Thyroid gland (tissue), 4 donors: ENCODE measurements at regions not wholly inside any gene's neighbourhood (a gene's known extent, or its start where the extent isn't known, plus 50 kb on each side); places are given as distances from the start of the nearest gene placed in this dataset.

ENCODE experiments used
- DNase-seq, 2 donors: peaks; one replicate each; pipeline ENCODE4 v3.0.0-alpha.2; 2019
- H3K27ac ChIP-seq, 3 donors: fragments of 200-600 bp; sonication (generic); 1 replicate in 2 of 3; 2 replicates in 1 of 3; pipeline ENCODE4 v1.5.1; 2016 to 2019; ENCODE audit warnings: mild to moderate bottlenecking in 1 of 3, moderate library complexity in 1 of 3
- H3K27me3 ChIP-seq: fragments of 200-600 bp; sonication (generic); one replicate; pipeline ENCODE4 v1.5.1; 2019
- H3K36me3 ChIP-seq, 2 donors: fragments of 200-600 bp; sonication (generic); one replicate each; pipeline ENCODE4 v1.5.1; 2016 to 2019
- H3K4me1 ChIP-seq, 2 donors: fragments of 200-600 bp; sonication (generic); one replicate each; pipeline ENCODE4 v1.5.1; 2017 to 2019
- H3K4me3 ChIP-seq, 3 donors: fragments of 200-600 bp; sonication (generic); replicated peaks in 1 of 3; 1 replicate in 2 of 3; 2 replicates in 1 of 3; pipeline ENCODE4 v1.5.1; 2016; ENCODE audit warnings: mild to moderate bottlenecking in 1 of 3
- H3K9me3 ChIP-seq: fragments of 200-600 bp; sonication (generic); one replicate; pipeline ENCODE4 v1.5.1; 2017
- POLR2A ChIP-seq, 2 donors: fragments of 450-650 bp; IDR thresholded peaks; one replicate each; pipeline ENCODE4 v1.6.1; 2017; ENCODE audit warnings: antibody characterized with exemption in 2 of 2, mild to moderate bottlenecking in 2 of 2, moderate library complexity in 1 of 2
- WGBS, 2 donors: methylation state at CpG; one replicate each; pipeline ENCODE4 v1.1.5; 2017; 5-methylcytosine and 5-hydroxymethylcytosine counted together
- intact Hi-C: fragments of 100-400 bp; cut with DNase I; formaldehyde crosslinking; loops from one replicate; pipeline ENCODE4 v1.15.1; 2023
- TF ChIP-seq, protein P1 (sequence below), 6 experiments: fragments of 200-600 bp in 3 of 6; fragments of 450-650 bp in 3 of 6; sonication (generic) in 3 of 6; IDR thresholded peaks; one replicate each; pipeline ENCODE4 v1.5.1; 2016 to 2019; ENCODE audit warnings: antibody characterized with exemption in 6 of 6, mild to moderate bottlenecking in 2 of 6, inconsistent platforms in 1 of 6, moderate library complexity in 1 of 6

DNA sequence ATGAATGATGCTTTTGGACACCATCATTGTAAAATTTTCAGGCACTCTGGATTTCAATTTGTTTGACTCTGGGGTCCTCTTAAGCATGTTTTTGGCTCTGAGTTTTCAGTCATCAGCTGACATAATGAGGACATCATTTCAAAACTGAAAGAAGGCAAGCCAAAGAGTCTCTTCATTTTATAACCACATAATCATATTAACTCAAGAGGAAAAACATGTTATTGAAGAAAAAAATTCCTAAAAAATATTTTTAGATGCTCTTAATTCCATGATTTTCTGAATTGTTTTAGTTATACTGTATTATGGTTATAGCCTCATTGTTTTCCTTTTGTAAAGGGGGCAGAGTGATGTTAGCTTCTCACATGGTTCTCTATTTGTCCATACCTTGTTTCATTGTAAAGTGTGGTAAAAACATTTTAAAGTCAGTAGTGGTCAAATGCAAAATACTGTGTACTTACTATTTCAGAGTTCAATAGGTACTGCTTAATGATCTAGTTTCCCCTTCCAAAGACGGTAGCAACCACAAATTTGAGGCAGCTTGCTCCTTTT, 472.1 kb downstream of the DMRT2 start:
- no peaks in the 10 kb centered on the region for H3K4me1 ChIP-seq
- no peak for TF ChIP-seq POLR2A (IDR thresholded peaks at IDR 0.05)
- TF ChIP-seq, protein P1, sequence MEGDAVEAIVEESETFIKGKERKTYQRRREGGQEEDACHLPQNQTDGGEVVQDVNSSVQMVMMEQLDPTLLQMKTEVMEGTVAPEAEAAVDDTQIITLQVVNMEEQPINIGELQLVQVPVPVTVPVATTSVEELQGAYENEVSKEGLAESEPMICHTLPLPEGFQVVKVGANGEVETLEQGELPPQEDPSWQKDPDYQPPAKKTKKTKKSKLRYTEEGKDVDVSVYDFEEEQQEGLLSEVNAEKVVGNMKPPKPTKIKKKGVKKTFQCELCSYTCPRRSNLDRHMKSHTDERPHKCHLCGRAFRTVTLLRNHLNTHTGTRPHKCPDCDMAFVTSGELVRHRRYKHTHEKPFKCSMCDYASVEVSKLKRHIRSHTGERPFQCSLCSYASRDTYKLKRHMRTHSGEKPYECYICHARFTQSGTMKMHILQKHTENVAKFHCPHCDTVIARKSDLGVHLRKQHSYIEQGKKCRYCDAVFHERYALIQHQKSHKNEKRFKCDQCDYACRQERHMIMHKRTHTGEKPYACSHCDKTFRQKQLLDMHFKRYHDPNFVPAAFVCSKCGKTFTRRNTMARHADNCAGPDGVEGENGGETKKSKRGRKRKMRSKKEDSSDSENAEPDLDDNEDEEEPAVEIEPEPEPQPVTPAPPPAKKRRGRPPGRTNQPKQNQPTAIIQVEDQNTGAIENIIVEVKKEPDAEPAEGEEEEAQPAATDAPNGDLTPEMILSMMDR (IDR thresholded peaks at IDR 0.05), result no peak
- intact Hi-C loops, result no loop called here
- DNase-seq, result no peak
- 67 to 74% methylated on average over 1 of the region's 1 CpG for WGBS, 2 donors
- H3K4me3 ChIP-seq, result no peak overlapping the region
- no peaks in the 10 kb centered on the region for H3K36me3 ChIP-seq
- no peaks in the 10 kb centered on the region for H3K9me3 ChIP-seq
- no peaks in the 10 kb centered on the region for H3K27me3 ChIP-seq
- H3K27ac ChIP-seq, result no peak overlapping the region

DNA sequence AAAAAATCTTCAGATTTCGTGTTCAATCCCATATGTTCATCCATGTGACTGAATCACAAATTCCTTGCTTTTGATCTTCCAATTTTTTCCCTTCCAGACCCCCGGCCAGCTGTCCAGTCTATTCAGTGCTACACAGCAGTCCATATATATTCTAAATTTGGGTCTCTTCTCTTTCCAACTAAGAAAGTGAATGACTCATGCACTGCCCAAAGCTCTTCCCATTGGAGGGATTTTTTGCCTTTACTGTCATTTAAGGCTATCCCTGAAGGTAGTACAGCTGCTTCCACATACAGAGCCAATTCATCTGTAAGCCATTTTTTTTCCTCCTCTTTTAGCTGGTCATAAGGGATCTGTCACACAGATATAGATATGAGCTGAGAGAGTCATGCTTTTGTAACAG, 478.3 kb downstream of the DMRT2 start:
- 69 to 77% methylated on average over 2 of the region's 2 CpGs for WGBS, 2 donors
- no peaks in the 10 kb centered on the region for H3K9me3 ChIP-seq
- no peak for DNase-seq
- no peaks in the 10 kb centered on the region for H3K4me1 ChIP-seq
- H3K27me3 ChIP-seq, result no peaks in the 10 kb centered on the region
- H3K36me3 ChIP-seq, result no peaks in the 10 kb centered on the region
- H3K4me3 ChIP-seq, result no peak overlapping the region
- TF ChIP-seq, protein P1 (IDR thresholded peaks at IDR 0.05), result no peak
- TF ChIP-seq POLR2A (IDR thresholded peaks at IDR 0.05), result no peak
- no peak overlapping the region for H3K27ac ChIP-seq
- intact Hi-C loops, result no loop called here

DNA sequence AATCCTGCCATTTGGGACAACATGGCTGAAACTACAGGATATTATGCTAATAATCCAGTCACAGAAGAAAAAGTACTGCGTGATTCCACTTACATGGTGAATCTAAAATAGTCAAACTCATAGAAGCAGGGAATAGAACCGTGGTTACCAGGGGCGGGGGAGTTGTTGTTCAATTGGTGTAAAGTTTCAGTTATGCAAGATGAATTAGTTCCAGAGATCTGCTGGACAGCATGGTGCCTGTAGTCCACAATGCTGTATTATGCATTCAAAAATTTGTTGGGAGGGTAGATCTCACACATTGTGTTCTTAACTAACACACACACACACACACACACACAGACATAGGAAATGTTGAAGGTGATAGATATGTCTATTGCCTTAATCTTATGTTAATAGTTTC, 480.5 kb downstream of the DMRT2 start:
- Histone ChIP-seq H3K4me3 (no peak overlapping the region), H3K9me3 (no peaks in the 10 kb centered on the region), H3K4me1 (no peaks in the 10 kb centered on the region), H3K27me3 (no peaks in the 10 kb centered on the region), H3K27ac (no peak overlapping the region), H3K36me3 (no peaks in the 10 kb centered on the region)
- TF ChIP-seq, protein P1 (IDR thresholded peaks at IDR 0.05), result no peak
- no peak for TF ChIP-seq POLR2A (IDR thresholded peaks at IDR 0.05)
- no peak for DNase-seq
- 90 to 92% methylated on average over 3 of the region's 3 CpGs for WGBS, 2 donors
- intact Hi-C loops, result no loop called here

DNA sequence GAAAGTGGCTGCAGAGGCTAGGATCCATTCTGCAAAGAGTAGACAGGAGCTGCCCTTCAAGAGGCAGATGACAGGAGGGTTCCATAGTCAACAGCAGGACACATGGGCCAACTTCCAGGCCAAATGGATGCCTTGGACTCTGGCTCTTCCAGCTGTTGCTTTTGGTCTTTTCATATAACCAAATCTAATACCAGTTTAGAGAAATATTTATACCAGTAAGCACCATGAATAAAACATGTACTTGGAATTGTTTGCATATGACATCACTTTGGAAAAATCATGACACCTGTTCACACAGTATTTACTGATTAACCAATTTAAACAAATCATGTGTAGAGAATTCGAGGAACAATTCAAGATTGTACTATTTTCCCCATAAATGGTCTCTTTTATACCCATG, 481.3 kb downstream of the DMRT2 start:
- H3K9me3 ChIP-seq, result no peaks in the 10 kb centered on the region
- H3K27ac ChIP-seq, result no peak overlapping the region
- H3K4me3 ChIP-seq, result no peak overlapping the region
- H3K4me1 ChIP-seq, result no peaks in the 10 kb centered on the region
- intact Hi-C loops, result no loop called here
- H3K36me3 ChIP-seq, result no peaks in the 10 kb centered on the region
- TF ChIP-seq POLR2A (IDR thresholded peaks at IDR 0.05), result no peak
- TF ChIP-seq, protein P1 (IDR thresholded peaks at IDR 0.05), result no peak
- H3K27me3 ChIP-seq, result no peaks in the 10 kb centered on the region
- WGBS, 2 donors, result 58 to 66% methylated on average over 1 of the region's 1 CpG
- no peak for DNase-seq

DNA sequence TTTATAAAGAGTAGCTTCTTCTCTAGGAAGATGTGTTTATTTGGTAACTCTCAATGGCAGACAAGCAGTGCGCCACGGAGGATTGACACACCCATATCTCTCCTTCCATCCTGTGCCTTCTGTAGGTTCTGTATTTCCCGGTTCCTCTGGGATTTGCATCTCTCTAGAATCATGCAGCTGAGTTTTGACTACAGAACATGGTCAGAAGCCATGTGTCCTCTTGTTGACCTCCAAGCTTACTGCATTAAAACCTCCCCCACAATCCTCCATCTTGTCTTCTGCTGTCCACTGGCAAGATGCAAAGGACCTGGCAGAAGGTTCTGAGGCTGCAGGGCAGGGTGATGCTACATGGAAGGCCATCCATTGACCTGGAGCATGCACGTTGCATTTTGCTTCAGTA, 482.0 kb downstream of the DMRT2 start:
- H3K9me3 ChIP-seq, result no peaks in the 10 kb centered on the region
- 74 to 75% methylated on average over 4 of the region's 4 CpGs for WGBS, 2 donors
- no peaks in the 10 kb centered on the region for H3K4me1 ChIP-seq
- intact Hi-C loops, result no loop called here
- TF ChIP-seq, protein P1 (IDR thresholded peaks at IDR 0.05), result no peak
- TF ChIP-seq POLR2A (IDR thresholded peaks at IDR 0.05), result no peak
- no peak overlapping the region for H3K4me3 ChIP-seq
- DNase-seq, result no peak
- no peaks in the 10 kb centered on the region for H3K27me3 ChIP-seq
- H3K36me3 ChIP-seq, result no peaks in the 10 kb centered on the region
- H3K27ac ChIP-seq, result no peak overlapping the region
